CD4-positive, alpha-beta memory T cell (primary cell): ENCODE measurements at regions not wholly inside any gene's neighbourhood (a gene's known extent, or its start where the extent isn't known, plus 50 kb on each side); places are given as distances from the start of the nearest gene placed in this dataset.

Source experiments
- CTCF ChIA-PET: fragments of 350-600 bp; sonication (Branson Sonifier 250); formaldehyde crosslinking; loops from one replicate; lab custom pipeline; 2021; ENCODE audit warnings: inconsistent platforms; ENCODE audit not compliant: partially characterized antibody; lab: Charles Lee
- POLR2A ChIA-PET: fragments of 350-600 bp; sonication (Branson Sonifier 250); formaldehyde crosslinking; loops from one replicate; lab custom pipeline; 2021; ENCODE audit not compliant: partially characterized antibody; lab: Charles Lee
- DNase-seq, 5 donors: peaks; one replicate each; pipeline versions ENCODE4 v3.0.0 to v3.0.0-alpha.2; 2020 to 2022; ENCODE audit warnings: mixed read lengths in 1 of 5
- H3K27ac ChIP-seq: one replicate; pipeline ENCODE4 v1.7.0; 2013; ENCODE audit warnings: low read depth, low read length
- H3K27me3 ChIP-seq: 2 replicates; pipeline ENCODE4 v1.7.0; 2013; ENCODE audit warnings: mild to moderate bottlenecking, low read length, moderate library complexity; ENCODE audit not compliant: insufficient read depth
- H3K36me3 ChIP-seq: 2 replicates; pipeline ENCODE4 v1.7.0; 2013; ENCODE audit warnings: mild to moderate bottlenecking, low read length, moderate library complexity; ENCODE audit not compliant: insufficient read depth
- H3K4me1 ChIP-seq: 2 replicates; pipeline ENCODE4 v1.7.0; 2013; ENCODE audit warnings: mild to moderate bottlenecking, low read length, moderate library complexity; ENCODE audit not compliant: insufficient read depth
- H3K4me3 ChIP-seq, 2 donors: one replicate each; pipeline ENCODE4 v1.7.0; 2013; ENCODE audit warnings: low read length in 2 of 2, mild to moderate bottlenecking in 1 of 2
- H3K9me3 ChIP-seq, 2 donors: one replicate each; pipeline ENCODE4 v1.7.0; 2013; ENCODE audit warnings: low read length in 2 of 2, control low read depth in 1 of 2; ENCODE audit not compliant: control insufficient read depth in 1 of 2
- H3K27ac Mint-ChIP-seq, 7 donors: one replicate each; pipeline ENCODE4 v1.8.0; 2020 to 2021; ENCODE audit warnings: mixed read lengths in 7 of 7, mild to moderate bottlenecking in 6 of 7, inconsistent platforms in 3 of 7, moderate library complexity in 3 of 7
- H3K27me3 Mint-ChIP-seq, 2 donors: one replicate each; pipeline ENCODE4 v1.8.0; 2020 to 2021; ENCODE audit warnings: mixed read lengths in 2 of 2
- H3K36me3 Mint-ChIP-seq, 2 donors: one replicate each; pipeline ENCODE4 v1.8.0; 2020 to 2021; ENCODE audit warnings: mixed read lengths in 2 of 2, inconsistent platforms in 1 of 2, mild to moderate bottlenecking in 1 of 2
- H3K4me1 Mint-ChIP-seq, 4 donors: one replicate each; pipeline ENCODE4 v1.8.0; 2020 to 2021; ENCODE audit warnings: mixed read lengths in 4 of 4, mild to moderate bottlenecking in 1 of 4
- H3K4me3 Mint-ChIP-seq, 8 donors: one replicate each; pipeline ENCODE4 v1.8.0; 2020 to 2021; ENCODE audit warnings: mixed read lengths in 8 of 8, mild to moderate bottlenecking in 7 of 8, moderate library complexity in 6 of 8, inconsistent platforms in 3 of 8
- H3K9me3 Mint-ChIP-seq, 8 donors: one replicate each; pipeline ENCODE4 v1.8.0; 2020 to 2021; ENCODE audit warnings: mixed read lengths in 8 of 8, mild to moderate bottlenecking in 5 of 8, inconsistent platforms in 3 of 8, moderate library complexity in 1 of 8
- intact Hi-C: fragments of 100-400 bp; cut with micrococcal nuclease; formaldehyde crosslinking; loops from one replicate; pipeline ENCODE4 v1.15.1; 2023

DNA sequence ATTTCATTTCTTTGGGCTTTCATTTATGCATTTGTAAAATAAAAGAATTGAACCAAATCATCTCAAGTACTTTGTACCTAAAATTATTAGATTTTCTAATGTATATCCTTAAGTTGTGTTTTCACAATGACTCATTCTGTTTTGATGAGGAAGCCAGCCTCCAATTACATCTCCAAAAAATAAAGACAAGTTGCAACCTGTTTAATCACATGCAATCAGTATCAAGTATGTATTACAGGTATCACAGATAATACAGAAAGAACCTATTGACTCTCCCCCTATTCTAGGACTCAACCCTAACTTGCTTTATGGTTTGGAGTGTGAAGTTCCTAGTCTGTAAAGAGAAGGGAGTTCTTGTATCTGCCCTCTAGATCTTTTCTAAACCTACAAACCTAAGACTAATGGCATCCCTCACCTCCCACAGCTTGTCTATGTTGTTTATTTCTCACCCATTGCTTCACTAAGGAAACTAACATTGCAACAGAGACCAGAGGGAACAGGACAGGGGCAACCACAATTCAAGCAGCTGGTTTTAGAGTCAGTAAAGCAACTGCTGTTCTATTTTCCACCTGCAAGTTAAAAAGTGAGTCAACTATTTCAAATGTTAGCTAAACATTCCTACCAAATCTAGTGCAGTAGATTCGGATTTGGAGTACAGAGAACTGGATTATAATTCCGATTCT lies 141.1 kb upstream of the ETAA1 start:
- no peaks in the 10 kb centered on the region for H3K4me1 ChIP-seq
- ChIA-PET POLR2A (no interaction called here), CTCF (no interaction called here)
- no peaks in the 10 kb centered on the region for H3K27me3 Mint-ChIP-seq
- H3K27me3 ChIP-seq = no peaks in the 10 kb centered on the region
- H3K36me3 Mint-ChIP-seq = no peaks in the 10 kb centered on the region
- no peak for DNase-seq
- no peaks in the 10 kb centered on the region for H3K36me3 ChIP-seq
- H3K9me3 ChIP-seq = no peaks in the 10 kb centered on the region
- H3K9me3 Mint-ChIP-seq = peaks cover 0 to 4% (median 0%) of the 10 kb centered on the region in 8 donors
- H3K4me3 Mint-ChIP-seq = no peak overlapping the region
- H3K27ac ChIP-seq = no peak overlapping the region
- no peak overlapping the region for H3K4me3 ChIP-seq
- no peak overlapping the region for H3K27ac Mint-ChIP-seq
- intact Hi-C loops = no loop called here
- H3K4me1 Mint-ChIP-seq = no peaks in the 10 kb centered on the region

DNA sequence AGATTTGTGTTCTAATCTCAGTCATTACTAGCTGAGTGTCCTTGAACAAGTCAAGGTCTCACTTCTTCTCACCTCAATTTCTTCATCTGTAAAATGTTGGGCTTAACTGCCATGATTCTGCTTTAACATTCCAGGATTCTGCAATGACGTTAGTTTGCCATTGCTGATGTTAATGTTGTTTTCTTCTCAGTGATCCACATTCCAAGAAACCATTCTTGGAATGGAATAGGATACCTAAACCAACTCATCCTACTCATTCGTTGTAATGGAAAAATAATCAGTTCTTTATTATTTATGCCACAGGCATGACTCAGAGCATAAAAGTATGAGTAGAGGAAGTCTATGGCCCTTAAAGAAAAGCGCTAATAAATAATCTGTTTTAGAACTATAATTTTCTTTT lies 140.2 kb upstream of the ETAA1 start:
- Histone ChIP-seq H3K4me1 (no peaks in the 10 kb centered on the region), H3K4me3 (no peak overlapping the region), H3K36me3 (no peaks in the 10 kb centered on the region), H3K27ac (no peak overlapping the region), H3K27me3 (no peaks in the 10 kb centered on the region), H3K9me3 (no peaks in the 10 kb centered on the region)
- DNase-seq = no peak
- Mint-ChIP-seq H3K4me1 (no peaks in the 10 kb centered on the region), H3K4me3 (no peak overlapping the region), H3K27ac (no peak overlapping the region), H3K36me3 (no peaks in the 10 kb centered on the region), H3K9me3 (peaks cover 0 to 4% (median 0%) of the 10 kb centered on the region in 8 donors), H3K27me3 (no peaks in the 10 kb centered on the region)
- POLR2A ChIA-PET = no interaction called here
- intact Hi-C loops = no loop called here
- CTCF ChIA-PET = no interaction called here

DNA sequence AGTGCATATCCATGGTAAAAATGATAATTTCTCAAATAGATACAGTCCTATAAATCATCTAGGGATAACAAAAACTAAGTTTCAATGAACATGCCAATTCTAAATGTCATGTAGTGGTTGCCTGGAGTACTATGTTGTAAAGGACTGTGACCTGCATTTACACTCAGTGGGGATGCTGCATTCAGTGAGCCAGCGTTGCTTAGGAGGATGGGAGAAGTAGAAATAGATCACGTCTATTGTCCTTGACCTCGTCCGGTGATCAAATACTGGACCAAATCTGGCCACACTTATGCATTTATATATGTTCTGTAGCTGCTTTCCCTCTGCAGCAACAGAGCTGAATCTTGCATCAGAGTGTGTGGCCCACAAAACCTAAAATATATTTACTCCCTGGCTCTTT lies 139.0 kb upstream of the ETAA1 start:
- no peaks in the 10 kb centered on the region for H3K9me3 ChIP-seq
- ChIA-PET POLR2A (no interaction called here), CTCF (no interaction called here)
- no peaks in the 10 kb centered on the region for H3K36me3 ChIP-seq
- H3K4me1 ChIP-seq = no peaks in the 10 kb centered on the region
- H3K27ac ChIP-seq = no peak overlapping the region
- Mint-ChIP-seq H3K27me3 (no peaks in the 10 kb centered on the region), H3K4me1 (no peaks in the 10 kb centered on the region), H3K9me3 (peaks cover 0 to 4% (median 0%) of the 10 kb centered on the region in 8 donors), H3K36me3 (no peaks in the 10 kb centered on the region), H3K27ac (no peak overlapping the region), H3K4me3 (no peak overlapping the region)
- DNase-seq = no peak
- intact Hi-C loops = no loop called here
- no peak overlapping the region for H3K4me3 ChIP-seq
- H3K27me3 ChIP-seq = no peaks in the 10 kb centered on the region

DNA sequence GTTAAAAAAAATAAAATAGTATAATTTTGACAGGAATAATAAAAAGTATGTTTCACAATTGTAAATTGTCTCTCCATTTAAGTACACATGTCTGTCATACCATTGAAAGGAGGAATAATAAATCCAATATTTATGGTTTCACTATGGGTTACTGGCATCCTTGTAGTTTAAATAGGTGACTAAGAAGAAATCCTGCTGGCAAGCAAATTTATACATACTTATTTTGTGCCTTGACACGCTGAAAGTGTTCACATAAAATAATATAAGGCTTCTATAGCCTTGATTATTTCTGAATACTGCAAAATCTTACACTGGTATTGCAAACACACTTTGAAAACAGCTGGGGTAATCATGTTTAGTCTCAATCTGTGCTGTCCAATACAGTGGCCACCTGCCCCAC lies 138.3 kb upstream of the ETAA1 start:
- POLR2A ChIA-PET = no interaction called here

DNA sequence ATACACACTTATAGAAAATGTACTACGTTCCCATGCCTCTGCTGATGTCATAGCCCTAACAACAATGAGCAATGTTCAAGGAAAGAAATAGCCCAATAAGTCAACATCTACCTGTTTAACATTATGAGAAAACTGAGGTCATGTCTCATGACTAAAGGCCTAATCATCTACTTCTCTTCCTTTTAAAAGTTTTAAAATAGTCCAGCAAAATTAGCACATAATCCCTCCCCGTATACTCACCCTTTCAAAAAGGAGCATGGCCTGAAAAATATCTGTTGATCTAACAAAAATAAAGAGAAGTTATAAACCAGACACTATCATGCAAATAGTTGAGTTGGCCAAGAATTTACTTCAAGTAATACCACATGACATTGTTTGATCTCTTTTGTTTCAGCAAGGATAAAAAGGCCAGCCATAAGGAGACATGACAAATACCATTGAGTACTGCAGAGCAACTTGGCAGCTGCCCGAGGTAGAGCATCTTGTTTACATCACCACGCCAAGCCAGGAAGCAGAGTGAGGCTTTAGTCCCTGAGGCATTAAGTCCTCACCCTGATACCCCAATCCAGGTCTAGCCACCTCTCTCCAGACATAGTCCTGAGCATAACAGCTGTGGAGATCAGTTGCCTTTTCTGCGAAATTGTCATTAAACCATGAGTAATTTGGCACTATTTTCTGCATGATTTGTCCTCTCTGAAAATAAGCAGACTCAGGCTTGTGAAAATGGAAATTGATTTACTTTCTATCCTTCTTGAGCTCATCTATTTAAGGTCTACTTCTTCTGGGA lies 137.4 kb upstream of the ETAA1 start:
- intact Hi-C loops = no loop called here
- H3K27ac Mint-ChIP-seq = no peak overlapping the region
- DNase-seq = no peak
- H3K36me3 Mint-ChIP-seq = no peaks in the 10 kb centered on the region
- no peaks in the 10 kb centered on the region for H3K4me1 ChIP-seq
- H3K27me3 ChIP-seq = no peaks in the 10 kb centered on the region
- no peak overlapping the region for H3K4me3 Mint-ChIP-seq
- peaks cover 0 to 2% (median 0%) of the 10 kb centered on the region in 8 donors for H3K9me3 Mint-ChIP-seq
- H3K9me3 ChIP-seq = no peaks in the 10 kb centered on the region
- ChIA-PET CTCF (no interaction called here), POLR2A (interaction anchor here (1.2 kb wide), 1 partner anchor 53 kb away, joined by 3 read pairs; no protein-coding TSS in a partner anchor)
- no peaks in the 10 kb centered on the region for H3K4me1 Mint-ChIP-seq
- H3K4me3 ChIP-seq = no peak overlapping the region
- H3K36me3 ChIP-seq = no peaks in the 10 kb centered on the region
- peaks cover 0 to 2% of the 10 kb centered on the region in 2 donors for H3K27me3 Mint-ChIP-seq
- H3K27ac ChIP-seq = no peak overlapping the region

More for the DNA sequence above, 138.3 kb upstream of the ETAA1 start:
- DNase-seq = no peak
- Mint-ChIP-seq H3K27ac (no peak overlapping the region), H3K4me3 (no peak overlapping the region), H3K27me3 (no peaks in the 10 kb centered on the region), H3K36me3 (no peaks in the 10 kb centered on the region), H3K9me3 (peaks cover 0 to 2% (median 0%) of the 10 kb centered on the region in 8 donors), H3K4me1 (no peaks in the 10 kb centered on the region)
- Histone ChIP-seq H3K4me3 (no peak overlapping the region), H3K36me3 (no peaks in the 10 kb centered on the region), H3K27me3 (no peaks in the 10 kb centered on the region), H3K9me3 (no peaks in the 10 kb centered on the region), H3K27ac (no peak overlapping the region), H3K4me1 (no peaks in the 10 kb centered on the region)
- CTCF ChIA-PET = no interaction called here
- intact Hi-C loops = no loop called here

DNA sequence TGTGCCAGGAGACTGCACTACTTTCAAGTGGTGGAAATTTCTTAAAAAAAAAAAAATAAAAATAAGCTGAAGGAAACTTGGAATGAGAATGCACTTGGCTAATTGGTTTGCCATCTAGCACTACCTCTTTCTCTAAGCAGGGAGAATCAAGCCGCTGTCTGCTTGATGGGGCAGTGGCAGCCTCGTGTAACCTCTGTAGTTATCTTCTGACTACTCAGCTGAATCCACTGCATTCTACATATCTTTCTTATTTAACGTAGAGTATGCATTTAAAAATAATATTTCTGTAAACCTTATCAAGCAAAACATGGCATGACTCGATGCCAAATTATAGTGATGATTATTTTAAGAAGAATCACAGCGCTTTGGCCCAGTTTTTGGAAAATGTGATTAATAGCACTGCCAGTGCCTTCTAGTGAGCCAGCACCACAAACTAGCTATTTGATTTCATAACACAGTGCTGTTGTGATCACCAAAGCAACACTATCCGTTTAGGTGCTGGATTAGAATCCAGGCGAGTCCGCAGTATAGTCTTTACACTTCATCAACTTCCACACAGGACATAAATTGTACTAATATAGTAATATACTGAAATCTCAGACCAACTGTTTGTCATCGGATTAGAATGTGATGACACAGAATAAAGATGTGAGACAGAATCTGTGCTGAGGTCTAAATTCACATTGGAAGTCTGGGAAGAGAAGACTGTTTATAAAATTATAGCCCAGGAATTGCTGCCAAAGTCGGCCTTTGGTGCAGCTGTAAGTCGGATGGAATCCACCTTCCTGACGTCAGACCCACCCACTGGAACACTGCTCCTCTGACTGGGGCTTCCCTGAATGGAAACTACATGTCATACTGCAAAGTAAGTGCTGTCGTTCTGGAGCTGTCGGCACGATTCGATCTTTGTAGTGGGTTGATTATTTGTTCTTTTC lies 136.5 kb upstream of the ETAA1 start:
- peaks cover 0 to 2% of the 10 kb centered on the region in 2 donors for H3K27me3 Mint-ChIP-seq
- H3K27ac Mint-ChIP-seq = no peak overlapping the region
- H3K9me3 ChIP-seq = no peaks in the 10 kb centered on the region
- ChIA-PET POLR2A (interaction anchor here (1.2 kb wide), 1 partner anchor 52 kb away, joined by 3 read pairs; no protein-coding TSS in a partner anchor), CTCF (no interaction called here)
- H3K9me3 Mint-ChIP-seq = peaks cover 0 to 2% (median 0%) of the 10 kb centered on the region in 8 donors
- no peaks in the 10 kb centered on the region for H3K36me3 ChIP-seq
- no peak overlapping the region for H3K4me3 Mint-ChIP-seq
- intact Hi-C loops = no loop called here
- H3K4me3 ChIP-seq = no peak overlapping the region
- H3K4me1 Mint-ChIP-seq = no peaks in the 10 kb centered on the region
- no peaks in the 10 kb centered on the region for H3K36me3 Mint-ChIP-seq
- H3K4me1 ChIP-seq = no peaks in the 10 kb centered on the region
- H3K27me3 ChIP-seq = no peaks in the 10 kb centered on the region
- H3K27ac ChIP-seq = no peak overlapping the region
- DNase-seq = no peak

DNA sequence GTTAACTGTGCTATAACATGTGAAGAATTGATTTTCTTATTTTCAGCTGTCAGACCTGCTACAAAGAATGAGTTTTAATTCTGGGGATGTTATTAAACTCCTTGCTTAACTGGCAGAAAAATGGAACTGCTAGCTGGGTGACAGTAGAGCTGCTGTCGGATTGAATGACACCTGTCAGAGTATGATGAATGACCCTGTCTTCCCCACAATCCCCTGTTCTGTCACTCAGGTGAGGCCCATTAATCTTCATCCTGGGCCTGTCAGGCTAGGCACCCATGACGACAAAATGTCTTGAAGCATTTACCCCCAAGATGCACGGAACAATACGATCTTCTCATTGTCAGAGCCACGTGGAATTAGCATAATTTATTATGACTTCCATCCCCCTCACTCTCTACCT lies 129.9 kb upstream of the ETAA1 start:
- Histone ChIP-seq H3K4me1 (no peaks in the 10 kb centered on the region), H3K9me3 (no peaks in the 10 kb centered on the region), H3K27me3 (no peaks in the 10 kb centered on the region), H3K4me3 (no peak overlapping the region), H3K36me3 (no peaks in the 10 kb centered on the region), H3K27ac (no peak overlapping the region)
- POLR2A ChIA-PET = no interaction called here
- no peak for DNase-seq
- Mint-ChIP-seq H3K27me3 (peaks cover 2 to 3% of the 10 kb centered on the region in 2 donors), H3K4me3 (no peak overlapping the region), H3K36me3 (no peaks in the 10 kb centered on the region), H3K4me1 (no peaks in the 10 kb centered on the region), H3K9me3 (peaks cover 0 to 2% (median 0%) of the 10 kb centered on the region in 8 donors), H3K27ac (no peak overlapping the region)
- intact Hi-C loops = no loop called here
- CTCF ChIA-PET = no interaction called here
